ENCODE measurements at regions not wholly inside any gene's neighbourhood (a gene's known extent, or its start where the extent isn't known, plus 50 kb on each side); places are given as distances from the start of the nearest gene placed in this dataset.

GRCh38 chr9:38228331-38229103 is 159.5 kb upstream of the SHB start:
- Mint-ChIP-seq H3K27ac (no peak overlapping the region), H3K27me3 (peaks cover 51% of the 10 kb centered on the region), H3K36me3 (no peaks in the 10 kb centered on the region), H3K9me3 (no peaks in the 10 kb centered on the region), H3K4me1 (peaks cover 21% of the 10 kb centered on the region), H3K4me3 (no peak overlapping the region)
- CTCF ChIA-PET: interaction anchor here (0.6 to 1.2 kb wide), 3 partner anchors 34 to 717 kb away, joined by 3 to 4 read pairs (median 4); no protein-coding TSS in a partner anchor
- DNase-seq: no peak

- H3K9me3 Mint-ChIP-seq: no peaks in the 10 kb centered on the region
- DNase-seq: peak; percentile 48
- H3K4me1 Mint-ChIP-seq: peaks cover 21% of the 10 kb centered on the region
- H3K36me3 Mint-ChIP-seq: no peaks in the 10 kb centered on the region
- no peak overlapping the region for H3K27ac Mint-ChIP-seq
- H3K4me3 Mint-ChIP-seq: peak overlapping the region; percentile 29
- CTCF ChIA-PET: interaction anchor here (0.9 to 1.0 kb wide), 2 partner anchors 17 to 141 kb away, joined by 3 to 4 read pairs; no protein-coding TSS in a partner anchor
- H3K27me3 Mint-ChIP-seq: peaks cover 43% of the 10 kb centered on the region
Measured at GRCh38 chr9:38227656-38228055, 158.6 kb upstream of the SHB start.

- CTCF ChIA-PET: interaction anchor here (0.9 to 1.0 kb wide), 2 partner anchors 16 to 140 kb away, joined by 3 to 4 read pairs; no protein-coding TSS in a partner anchor
- Mint-ChIP-seq H3K4me1 (peaks cover 21% of the 10 kb centered on the region), H3K9me3 (no peaks in the 10 kb centered on the region), H3K27ac (peak overlapping the region; percentile 69), H3K27me3 (peaks cover 41% of the 10 kb centered on the region), H3K4me3 (peak overlapping the region; percentile 59), H3K36me3 (no peaks in the 10 kb centered on the region)
- peak; percentile 78 for DNase-seq
Measured at GRCh38 chr9:38227061-38227540, 158.1 kb upstream of the SHB start.

- Mint-ChIP-seq H3K36me3 (no peaks in the 10 kb centered on the region), H3K27me3 (peaks cover 37% of the 10 kb centered on the region), H3K4me1 (peaks cover 21% of the 10 kb centered on the region), H3K4me3 (peak overlapping the region; percentile 40), H3K9me3 (no peaks in the 10 kb centered on the region), H3K27ac (no peak overlapping the region)
- CTCF ChIA-PET: no interaction called here
- peak; percentile 24 for DNase-seq
Measured at GRCh38 chr9:38226491-38226951, 157.5 kb upstream of the SHB start.

GRCh38 chr9:38224941-38225340 is 155.9 kb upstream of the SHB start:
- H3K4me1 Mint-ChIP-seq: peaks cover 21% of the 10 kb centered on the region
- H3K4me3 Mint-ChIP-seq: no peak overlapping the region
- H3K36me3 Mint-ChIP-seq: no peaks in the 10 kb centered on the region
- H3K27me3 Mint-ChIP-seq: peaks cover 33% of the 10 kb centered on the region
- no peak for DNase-seq
- CTCF ChIA-PET: no interaction called here
- H3K9me3 Mint-ChIP-seq: no peaks in the 10 kb centered on the region
- H3K27ac Mint-ChIP-seq: no peak overlapping the region

- no peak for DNase-seq
- Mint-ChIP-seq H3K27ac (no peak overlapping the region), H3K4me1 (no peaks in the 10 kb centered on the region), H3K27me3 (no peaks in the 10 kb centered on the region), H3K36me3 (no peaks in the 10 kb centered on the region), H3K9me3 (no peaks in the 10 kb centered on the region), H3K4me3 (no peak overlapping the region)
- CTCF ChIA-PET: no interaction called here
Measured at GRCh38 chr9:38216572-38216971, 147.5 kb upstream of the SHB start.

- no peaks in the 10 kb centered on the region for H3K36me3 Mint-ChIP-seq
- H3K27me3 Mint-ChIP-seq: no peaks in the 10 kb centered on the region
- H3K4me1 Mint-ChIP-seq: no peaks in the 10 kb centered on the region
- no peaks in the 10 kb centered on the region for H3K9me3 Mint-ChIP-seq
- CTCF ChIA-PET: no interaction called here
- no peak overlapping the region for H3K4me3 Mint-ChIP-seq
- DNase-seq: no peak
- H3K27ac Mint-ChIP-seq: no peak overlapping the region
Measured at GRCh38 chr9:38215465-38215864, 146.4 kb upstream of the SHB start.

- CTCF ChIA-PET: no interaction called here
- no peaks in the 10 kb centered on the region for H3K36me3 Mint-ChIP-seq
- H3K27ac Mint-ChIP-seq: no peak overlapping the region
- no peak for DNase-seq
- H3K4me3 Mint-ChIP-seq: no peak overlapping the region
- no peaks in the 10 kb centered on the region for H3K4me1 Mint-ChIP-seq
- H3K27me3 Mint-ChIP-seq: no peaks in the 10 kb centered on the region
- no peaks in the 10 kb centered on the region for H3K9me3 Mint-ChIP-seq
Measured at GRCh38 chr9:38214432-38214831, 145.4 kb upstream of the SHB start.

- Mint-ChIP-seq H3K36me3 (no peaks in the 10 kb centered on the region), H3K9me3 (no peaks in the 10 kb centered on the region), H3K4me3 (no peak overlapping the region), H3K27me3 (no peaks in the 10 kb centered on the region), H3K4me1 (no peaks in the 10 kb centered on the region), H3K27ac (no peak overlapping the region)
- CTCF ChIA-PET: no interaction called here
- DNase-seq: no peak
Measured at GRCh38 chr9:38213631-38214299, 144.7 kb upstream of the SHB start.

GRCh38 chr9:38212016-38212415 is 143.0 kb upstream of the SHB start:
- H3K9me3 Mint-ChIP-seq: no peaks in the 10 kb centered on the region
- no peak for DNase-seq
- no peaks in the 10 kb centered on the region for H3K4me1 Mint-ChIP-seq
- H3K27ac Mint-ChIP-seq: no peak overlapping the region
- H3K27me3 Mint-ChIP-seq: no peaks in the 10 kb centered on the region
- no peaks in the 10 kb centered on the region for H3K36me3 Mint-ChIP-seq
- H3K4me3 Mint-ChIP-seq: no peak overlapping the region
- CTCF ChIA-PET: no interaction called here

- no peaks in the 10 kb centered on the region for H3K4me1 Mint-ChIP-seq
- no peak overlapping the region for H3K27ac Mint-ChIP-seq
- no peaks in the 10 kb centered on the region for H3K27me3 Mint-ChIP-seq
- no peak for DNase-seq
- no peak overlapping the region for H3K4me3 Mint-ChIP-seq
- no peaks in the 10 kb centered on the region for H3K36me3 Mint-ChIP-seq
- CTCF ChIA-PET: interaction anchor here (1.1 kb wide), 1 partner anchor 16 kb away, joined by 3 read pairs; no protein-coding TSS in a partner anchor
- no peaks in the 10 kb centered on the region for H3K9me3 Mint-ChIP-seq
Measured at GRCh38 chr9:38211002-38211401, 142.0 kb upstream of the SHB start.

- Mint-ChIP-seq H3K4me1 (no peaks in the 10 kb centered on the region), H3K9me3 (no peaks in the 10 kb centered on the region), H3K36me3 (no peaks in the 10 kb centered on the region), H3K4me3 (no peak overlapping the region), H3K27ac (no peak overlapping the region), H3K27me3 (no peaks in the 10 kb centered on the region)
- CTCF ChIA-PET: no interaction called here
- no peak for DNase-seq
Measured at GRCh38 chr9:38208206-38208901, 139.3 kb upstream of the SHB start.

GRCh38 chr9:38207247-38207778 is 138.3 kb upstream of the SHB start:
- DNase-seq: no peak
- Mint-ChIP-seq H3K36me3 (no peaks in the 10 kb centered on the region), H3K4me1 (no peaks in the 10 kb centered on the region), H3K4me3 (no peak overlapping the region), H3K27ac (no peak overlapping the region), H3K27me3 (no peaks in the 10 kb centered on the region), H3K9me3 (no peaks in the 10 kb centered on the region)
- CTCF ChIA-PET: no interaction called here

GRCh38 chr9:38205279-38205678 is 136.3 kb upstream of the SHB start:
- no peaks in the 10 kb centered on the region for H3K9me3 Mint-ChIP-seq
- no peaks in the 10 kb centered on the region for H3K27me3 Mint-ChIP-seq
- DNase-seq: no peak
- no peaks in the 10 kb centered on the region for H3K36me3 Mint-ChIP-seq
- H3K27ac Mint-ChIP-seq: no peak overlapping the region
- CTCF ChIA-PET: no interaction called here
- H3K4me3 Mint-ChIP-seq: no peak overlapping the region
- no peaks in the 10 kb centered on the region for H3K4me1 Mint-ChIP-seq
